B cell (primary cell): ENCODE measurements at regions not wholly inside any gene's neighbourhood (a gene's known extent, or its start where the extent isn't known, plus 50 kb on each side); places are given as distances from the start of the nearest gene placed in this dataset.

ENCODE experiments used
- CTCF ChIP-seq: fragments of 200-600 bp; IDR thresholded peaks from one replicate; pipeline ENCODE4 v1.8.0; 2022; ENCODE audit warnings: antibody characterized with exemption, mild to moderate bottlenecking
- EZH2 ChIP-seq: IDR thresholded peaks from 2 replicates; pipeline ENCODE4 v1.6.1; 2012; ENCODE audit warnings: borderline replicate concordance, low read depth, mild to moderate bottlenecking, moderate library complexity, low read length; ENCODE audit not compliant: insufficient read depth, poor library complexity, severe bottlenecking

- no peak for TF ChIP-seq CTCF
- TF ChIP-seq EZH2, result no peak
Observed at GRCh38 chr17:77723909-77724875, 234.3 kb upstream of the TNRC6C start.
